Liver (tissue), 3 donors: ENCODE measurements at regions not wholly inside any gene's neighbourhood (a gene's known extent, or its start where the extent isn't known, plus 50 kb on each side); places are given as distances from the start of the nearest gene placed in this dataset.

Experiments
- CTCF ChIP-seq: fragments of 150-350 bp; IDR thresholded peaks from 2 replicates; pipeline ENCODE4 v1.5.1; 2017; ENCODE audit warnings: improper control_type of control experiment, low read depth, low read length; ENCODE audit not compliant: missing input control
- GABPA ChIP-seq, 2 donors: IDR thresholded peaks in 1 of 2; conservative IDR thresholded peaks in 1 of 2; 2 replicates each; pipeline ENCODE4 v1.6.1; 2016; ENCODE audit warnings: antibody characterized with exemption in 2 of 2, mild to moderate bottlenecking in 1 of 2, moderate library complexity in 1 of 2
- JUND ChIP-seq, 2 donors: IDR thresholded peaks; 2 replicates each; pipeline ENCODE4 v1.6.1; 2016; ENCODE audit warnings: antibody characterized with exemption in 2 of 2
- TAF1 ChIP-seq: conservative IDR thresholded peaks from 2 replicates; pipeline ENCODE4 v1.6.1; 2016; ENCODE audit warnings: antibody characterized with exemption, mild to moderate bottlenecking
- YY1 ChIP-seq: IDR thresholded peaks from 2 replicates; pipeline ENCODE4 v1.6.1; 2016; ENCODE audit warnings: antibody characterized with exemption, mild to moderate bottlenecking
- TF ChIP-seq, protein P1 (sequence below): IDR thresholded peaks from 2 replicates; pipeline ENCODE4 v1.6.1; 2016; ENCODE audit warnings: antibody characterized with exemption
- donor health status: healthy.
- donor health status: healthy.

DNA sequence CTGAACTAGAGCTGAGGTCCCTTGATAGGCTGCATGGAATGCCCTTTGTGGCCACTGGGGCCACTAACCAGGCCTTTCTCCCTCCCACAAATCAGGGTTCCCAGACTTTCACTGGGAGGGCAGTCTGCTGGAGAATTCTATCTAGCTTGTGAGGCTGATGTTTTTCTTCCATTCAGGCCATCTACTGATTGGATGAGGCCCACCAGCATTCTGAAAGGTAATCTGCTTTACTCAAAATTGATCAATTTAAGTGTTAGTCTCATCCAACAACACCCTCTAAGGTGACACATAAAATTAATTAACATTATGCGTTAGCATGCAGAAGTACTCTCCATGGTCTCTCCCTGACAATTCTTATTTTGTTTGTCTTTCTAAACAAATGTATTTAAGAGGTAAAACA, 80.5 kb downstream of the RTP4 start:
- TF ChIP-seq GABPA (IDR thresholded peaks at IDR 0.05 in 1 of 2, conservative IDR thresholded peaks at IDR 0.05 in 1 of 2) (no peak), CTCF (no peak), YY1 (no peak), TAF1 (no peak), JUND (IDR thresholded peaks at IDR 0.05) (no peak)
- TF ChIP-seq, protein P1, sequence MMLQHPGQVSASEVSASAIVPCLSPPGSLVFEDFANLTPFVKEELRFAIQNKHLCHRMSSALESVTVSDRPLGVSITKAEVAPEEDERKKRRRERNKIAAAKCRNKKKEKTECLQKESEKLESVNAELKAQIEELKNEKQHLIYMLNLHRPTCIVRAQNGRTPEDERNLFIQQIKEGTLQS, result no peak
